OCI-LY3 (cell line): ENCODE measurements at regions not wholly inside any gene's neighbourhood (a gene's known extent, or its start where the extent isn't known, plus 50 kb on each side); places are given as distances from the start of the nearest gene placed in this dataset.

ENCODE experiments used
- EZH2phosphoT487 ChIP-seq: fragments of 200-600 bp; shearing (Covaris generic); IDR thresholded peaks from 2 replicates; pipeline ENCODE4 v1.6.1; 2018; ENCODE audit warnings: antibody characterized with exemption, mixed run types, low read depth
- TF ChIP-seq, protein P1 (sequence below): fragments of 200-600, 300-600 bp; sonication (generic); IDR thresholded peaks from 2 replicates; pipeline ENCODE4 v1.5.1; 2014; ENCODE audit warnings: antibody characterized with exemption, low read length, low read depth

DNA sequence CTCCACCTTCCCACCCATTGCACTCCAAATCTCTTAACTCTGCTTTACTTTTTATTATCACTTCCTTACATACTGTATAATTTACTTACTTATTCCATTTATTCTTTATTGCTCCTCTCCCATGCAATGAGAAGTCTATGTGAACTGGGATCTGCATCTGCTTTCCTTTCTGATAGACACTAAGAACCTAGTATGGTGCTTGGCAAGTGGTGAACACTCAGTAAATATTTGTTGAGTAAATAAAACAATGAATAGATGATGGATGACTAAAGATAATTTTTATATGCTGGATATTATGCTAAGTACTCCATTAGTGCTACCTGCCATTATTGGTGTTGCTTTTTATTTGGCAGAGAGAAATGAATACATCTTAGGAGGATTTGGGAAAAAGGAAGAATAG is 151.0 kb downstream of the TPH2 start:
- TF ChIP-seq EZH2phosphoT487, result no peak
- TF ChIP-seq, protein P1, sequence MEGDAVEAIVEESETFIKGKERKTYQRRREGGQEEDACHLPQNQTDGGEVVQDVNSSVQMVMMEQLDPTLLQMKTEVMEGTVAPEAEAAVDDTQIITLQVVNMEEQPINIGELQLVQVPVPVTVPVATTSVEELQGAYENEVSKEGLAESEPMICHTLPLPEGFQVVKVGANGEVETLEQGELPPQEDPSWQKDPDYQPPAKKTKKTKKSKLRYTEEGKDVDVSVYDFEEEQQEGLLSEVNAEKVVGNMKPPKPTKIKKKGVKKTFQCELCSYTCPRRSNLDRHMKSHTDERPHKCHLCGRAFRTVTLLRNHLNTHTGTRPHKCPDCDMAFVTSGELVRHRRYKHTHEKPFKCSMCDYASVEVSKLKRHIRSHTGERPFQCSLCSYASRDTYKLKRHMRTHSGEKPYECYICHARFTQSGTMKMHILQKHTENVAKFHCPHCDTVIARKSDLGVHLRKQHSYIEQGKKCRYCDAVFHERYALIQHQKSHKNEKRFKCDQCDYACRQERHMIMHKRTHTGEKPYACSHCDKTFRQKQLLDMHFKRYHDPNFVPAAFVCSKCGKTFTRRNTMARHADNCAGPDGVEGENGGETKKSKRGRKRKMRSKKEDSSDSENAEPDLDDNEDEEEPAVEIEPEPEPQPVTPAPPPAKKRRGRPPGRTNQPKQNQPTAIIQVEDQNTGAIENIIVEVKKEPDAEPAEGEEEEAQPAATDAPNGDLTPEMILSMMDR, result no peak
